ENCODE measurements at regions not wholly inside any gene's neighbourhood (a gene's known extent, or its start where the extent isn't known, plus 50 kb on each side); places are given as distances from the start of the nearest gene placed in this dataset.
"Not testable (repeated sequence)": the region's sequence is repeated elsewhere in the genome, so short reads cannot be mapped to it uniquely, and the experiment has no call there.

DNA sequence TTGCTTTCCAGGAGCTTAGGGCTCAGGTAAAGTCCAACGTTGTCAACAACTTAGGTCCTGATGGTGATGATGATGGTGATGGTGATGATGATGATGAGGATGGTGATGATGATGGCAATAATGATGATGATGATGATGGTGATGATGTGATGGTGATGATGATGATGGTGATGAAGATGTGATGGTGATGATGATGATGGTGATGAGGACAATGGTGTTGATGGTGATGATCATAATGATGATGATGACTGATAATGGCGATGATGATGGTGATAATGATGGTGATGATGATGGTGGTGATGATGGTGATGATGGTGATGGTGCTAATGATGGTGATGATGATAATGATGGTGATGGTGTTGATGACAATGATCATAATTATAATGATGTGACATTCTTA, 750.2 kb downstream of the TBC1D22A start:
- TF ChIP-seq, protein P1, sequence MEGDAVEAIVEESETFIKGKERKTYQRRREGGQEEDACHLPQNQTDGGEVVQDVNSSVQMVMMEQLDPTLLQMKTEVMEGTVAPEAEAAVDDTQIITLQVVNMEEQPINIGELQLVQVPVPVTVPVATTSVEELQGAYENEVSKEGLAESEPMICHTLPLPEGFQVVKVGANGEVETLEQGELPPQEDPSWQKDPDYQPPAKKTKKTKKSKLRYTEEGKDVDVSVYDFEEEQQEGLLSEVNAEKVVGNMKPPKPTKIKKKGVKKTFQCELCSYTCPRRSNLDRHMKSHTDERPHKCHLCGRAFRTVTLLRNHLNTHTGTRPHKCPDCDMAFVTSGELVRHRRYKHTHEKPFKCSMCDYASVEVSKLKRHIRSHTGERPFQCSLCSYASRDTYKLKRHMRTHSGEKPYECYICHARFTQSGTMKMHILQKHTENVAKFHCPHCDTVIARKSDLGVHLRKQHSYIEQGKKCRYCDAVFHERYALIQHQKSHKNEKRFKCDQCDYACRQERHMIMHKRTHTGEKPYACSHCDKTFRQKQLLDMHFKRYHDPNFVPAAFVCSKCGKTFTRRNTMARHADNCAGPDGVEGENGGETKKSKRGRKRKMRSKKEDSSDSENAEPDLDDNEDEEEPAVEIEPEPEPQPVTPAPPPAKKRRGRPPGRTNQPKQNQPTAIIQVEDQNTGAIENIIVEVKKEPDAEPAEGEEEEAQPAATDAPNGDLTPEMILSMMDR (IDR thresholded peaks at IDR 0.05; ENCODE audit: low read depth, low read length, missing control alignments), result no peak
- no peak for DNase-seq (ENCODE audit: extremely low read depth, low read depth)
- H3K4me3 ChIP-seq (replicated peaks; ENCODE audit: low read depth, low read length), result no peak overlapping the region

DNA sequence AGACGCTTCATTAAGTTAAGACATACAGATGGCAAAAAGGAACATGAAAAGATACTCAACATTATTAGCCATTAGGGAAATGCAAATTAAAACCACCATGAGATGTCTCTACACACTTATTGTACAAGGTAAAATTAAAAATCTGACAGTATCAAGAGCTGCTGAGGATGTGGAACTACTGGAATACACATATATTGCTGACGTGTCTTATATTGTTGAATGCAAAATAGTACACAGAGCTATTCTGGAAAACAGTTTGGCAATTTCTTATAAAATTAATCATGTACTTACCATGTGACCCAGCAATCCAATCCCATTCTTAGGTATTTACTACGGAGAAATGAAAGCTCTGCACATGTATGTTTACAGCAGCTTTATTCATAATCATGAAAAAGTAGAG, 742.5 kb downstream of the TBC1D22A start:
- TF ChIP-seq, protein P1 (IDR thresholded peaks at IDR 0.05; ENCODE audit: low read depth, low read length, missing control alignments), result no peak
- DNase-seq (ENCODE audit: extremely low read depth, low read depth), result no peak
- H3K4me3 ChIP-seq (replicated peaks; ENCODE audit: low read depth, low read length), result no peak overlapping the region

DNA sequence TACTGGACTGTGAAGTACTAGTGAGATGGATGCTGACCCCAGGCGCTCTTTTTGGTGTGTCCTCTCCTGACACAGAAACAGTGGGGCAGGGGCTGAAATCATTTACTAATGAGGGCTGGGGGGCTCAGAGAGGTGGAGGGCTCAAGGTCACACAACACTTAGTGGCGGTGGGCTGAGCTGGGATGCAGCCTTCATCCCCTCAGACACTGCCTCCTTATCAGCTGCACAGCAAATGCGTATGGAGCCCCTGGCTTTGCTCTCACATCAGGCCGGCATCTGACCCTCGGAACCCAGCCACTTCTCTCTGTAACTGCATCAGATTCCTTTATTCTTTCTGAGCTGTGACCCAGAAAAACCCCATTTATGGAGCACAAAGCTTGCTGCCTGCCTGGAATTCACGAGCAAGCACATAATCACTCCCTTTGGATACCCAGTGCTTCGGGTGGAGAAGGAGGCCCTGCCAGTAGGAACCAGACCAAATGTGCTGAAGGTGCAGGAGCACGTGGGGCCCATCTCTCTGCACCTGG, 736.6 kb downstream of the TBC1D22A start:
- H3K4me3 ChIP-seq (replicated peaks; ENCODE audit: low read depth, low read length), result no peak overlapping the region
- TF ChIP-seq, protein P1 (IDR thresholded peaks at IDR 0.05; ENCODE audit: low read depth, low read length, missing control alignments), result no peak

DNA sequence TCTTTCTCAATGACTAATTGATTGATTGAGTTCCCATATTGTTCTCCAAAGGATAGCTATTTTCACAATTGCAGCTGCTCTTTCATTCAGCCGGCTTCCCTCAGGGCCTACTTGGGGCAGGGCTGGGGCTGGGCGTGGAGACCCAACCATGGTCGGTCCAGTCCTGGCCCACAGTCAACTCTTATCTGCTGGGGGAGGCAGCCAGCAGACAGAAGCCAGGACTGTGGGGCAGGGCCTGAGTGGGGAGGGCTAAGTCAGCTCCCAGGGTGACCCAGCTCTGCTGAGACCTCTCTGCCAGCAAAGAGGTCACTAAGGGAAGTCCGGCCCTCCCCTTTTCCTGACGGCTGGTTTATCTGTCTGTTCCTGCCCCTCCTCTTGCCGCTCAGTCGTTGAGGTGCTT, 735.2 kb downstream of the TBC1D22A start:
- DNase-seq (ENCODE audit: extremely low read depth, low read depth), result no peak
- TF ChIP-seq, protein P1 (IDR thresholded peaks at IDR 0.05; ENCODE audit: low read depth, low read length, missing control alignments), result no peak
- no peak overlapping the region for H3K4me3 ChIP-seq (replicated peaks; ENCODE audit: low read depth, low read length)

More for the DNA sequence above, 736.6 kb downstream of the TBC1D22A start:
- DNase-seq (ENCODE audit: extremely low read depth, low read depth), result no peak

DNA sequence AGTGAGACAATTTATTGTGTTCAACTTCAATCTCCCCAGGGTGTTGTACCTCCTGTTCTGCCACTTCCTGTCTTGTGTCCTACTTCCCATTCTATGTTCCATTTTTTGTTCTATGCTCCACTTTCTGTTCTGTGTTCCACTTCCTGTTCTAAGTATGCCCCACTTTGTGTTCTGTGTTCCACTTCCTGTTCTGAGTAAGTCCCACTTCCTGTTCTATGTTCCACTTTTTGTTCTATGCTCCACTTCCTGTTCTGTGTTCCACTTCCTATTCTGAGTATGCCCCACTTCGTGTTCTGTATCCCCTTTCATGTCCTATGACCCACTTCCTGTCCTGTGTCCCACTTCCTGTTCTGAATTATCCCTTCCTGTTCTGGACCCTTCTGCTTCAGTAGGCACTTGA, 732.7 kb downstream of the TBC1D22A start:
- TF ChIP-seq, protein P1 (IDR thresholded peaks at IDR 0.05; ENCODE audit: low read depth, low read length, missing control alignments), result no peak
- no peak overlapping the region for H3K4me3 ChIP-seq (replicated peaks; ENCODE audit: low read depth, low read length)
- DNase-seq (ENCODE audit: extremely low read depth, low read depth), result no peak

DNA sequence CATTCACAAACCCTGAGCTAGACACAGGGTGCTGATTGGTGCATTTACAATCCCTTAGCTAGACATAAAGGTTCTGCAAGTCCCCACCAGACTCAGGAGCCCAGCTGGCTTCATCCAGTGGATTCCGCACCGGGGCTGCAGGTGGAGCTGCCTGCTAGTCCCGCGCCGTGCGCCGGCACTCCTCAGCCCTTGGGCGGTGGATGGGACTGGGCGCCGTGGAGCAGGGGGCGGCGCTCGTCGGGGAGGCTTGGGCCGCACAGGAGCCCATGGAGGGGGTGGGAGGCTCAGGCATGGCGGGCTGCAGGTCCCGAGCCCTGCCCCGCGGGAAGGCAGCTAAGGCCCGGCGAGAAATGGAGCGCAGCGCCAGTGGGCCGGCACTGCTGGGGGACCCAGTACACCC, 725.7 kb downstream of the TBC1D22A start:
- DNase-seq (ENCODE audit: extremely low read depth, low read depth); H3K4me3 ChIP-seq (replicated peaks; ENCODE audit: low read depth, low read length): not testable (repeated sequence)

DNA sequence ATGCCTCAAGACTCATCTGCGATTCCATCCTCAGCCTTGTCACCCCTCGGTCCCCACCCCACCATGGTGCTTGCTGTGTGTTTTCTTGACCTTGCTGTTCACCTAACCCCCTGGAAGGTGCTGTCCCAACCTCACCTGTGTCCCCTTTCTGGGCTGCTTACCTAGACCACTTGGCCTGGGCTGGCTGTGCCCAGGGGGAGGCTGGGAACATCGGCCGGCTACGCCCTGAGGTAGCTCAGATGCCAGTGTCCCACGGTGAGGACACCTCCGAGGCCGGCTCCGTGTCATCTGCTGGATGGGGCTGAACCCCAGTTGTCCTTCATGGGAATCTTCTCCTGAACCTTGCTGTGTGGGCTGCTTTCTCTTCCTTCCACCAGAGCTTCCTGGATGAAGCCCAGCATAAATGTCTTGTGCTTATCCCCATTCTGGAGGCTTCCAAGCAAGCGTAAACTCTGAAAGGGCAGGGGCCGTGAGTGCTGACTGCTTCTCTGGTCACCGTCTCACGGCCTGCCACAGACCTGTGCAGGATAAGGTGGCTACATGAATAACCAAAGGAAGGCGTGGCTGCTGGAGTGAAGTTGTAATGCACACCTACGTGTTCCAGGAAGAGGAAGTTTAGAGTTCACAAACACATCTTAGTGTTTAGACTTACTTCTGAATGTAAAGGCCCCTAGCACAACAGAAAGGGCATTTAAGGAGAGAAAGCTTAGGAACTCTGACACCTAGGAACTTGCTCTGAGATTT, 724.3 kb downstream of the TBC1D22A start:
- H3K4me3 ChIP-seq (replicated peaks; ENCODE audit: low read depth, low read length), result no peak overlapping the region
- DNase-seq (ENCODE audit: extremely low read depth, low read depth), result no peak
- TF ChIP-seq, protein P1 (IDR thresholded peaks at IDR 0.05; ENCODE audit: low read depth, low read length, missing control alignments), result no peak
